Transverse colon (tissue), 4 donors: ENCODE measurements at regions not wholly inside any gene's neighbourhood (a gene's known extent, or its start where the extent isn't known, plus 50 kb on each side); places are given as distances from the start of the nearest gene placed in this dataset.

Source experiments
- EP300 ChIP-seq: sonication (generic); formaldehyde crosslinking; IDR thresholded peaks from one replicate; pipeline ENCODE4 v1.6.1; 2017; ENCODE audit warnings: antibody characterized with exemption, low read depth
- POLR2A ChIP-seq: fragments of 450-650 bp; IDR thresholded peaks from one replicate; pipeline ENCODE4 v1.6.1; 2016; ENCODE audit warnings: antibody characterized with exemption, mild to moderate bottlenecking, moderate library complexity
- POLR2AphosphoS5 ChIP-seq, 3 donors: sonication (generic); formaldehyde crosslinking; IDR thresholded peaks; one replicate each; pipeline ENCODE4 v1.6.1; 2016; ENCODE audit warnings: antibody characterized with exemption in 3 of 3
- TF ChIP-seq, protein P1 (sequence below), 5 experiments: fragments of 200-600 bp in 3 of 5; fragments of 450-650 bp in 2 of 5; sonication (generic) in 3 of 5; IDR thresholded peaks; 1 replicate in 2 of 5; 2 replicates in 3 of 5; pipeline ENCODE4 v1.5.1; 2016 to 2017; ENCODE audit warnings: antibody characterized with exemption in 5 of 5, inconsistent platforms in 3 of 5, mild to moderate bottlenecking in 2 of 5, moderate library complexity in 1 of 5

DNA sequence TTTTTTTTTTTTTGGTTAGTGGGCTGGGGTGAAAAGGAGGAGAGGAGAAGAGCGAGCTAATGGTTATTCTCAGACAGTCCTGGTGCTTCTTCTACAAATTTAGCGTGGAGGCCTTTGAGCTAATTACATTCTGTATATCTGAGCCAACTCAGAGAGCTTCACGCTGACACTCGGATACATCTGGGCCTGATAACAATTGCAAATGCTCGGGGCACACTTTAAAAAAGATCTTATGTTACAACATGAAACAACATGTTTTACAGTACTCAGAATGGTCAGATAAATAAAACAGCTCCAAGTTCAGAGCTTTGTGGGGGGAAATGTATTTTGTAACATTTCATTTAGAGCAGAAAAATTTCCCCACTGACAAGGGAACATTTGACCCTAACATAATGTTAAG lies 966.9 kb upstream of the NR2F2 start:
- TF ChIP-seq POLR2AphosphoS5 (IDR thresholded peaks at IDR 0.05) (no peak), POLR2A (no peak), EP300 (no peak)
- TF ChIP-seq, protein P1, sequence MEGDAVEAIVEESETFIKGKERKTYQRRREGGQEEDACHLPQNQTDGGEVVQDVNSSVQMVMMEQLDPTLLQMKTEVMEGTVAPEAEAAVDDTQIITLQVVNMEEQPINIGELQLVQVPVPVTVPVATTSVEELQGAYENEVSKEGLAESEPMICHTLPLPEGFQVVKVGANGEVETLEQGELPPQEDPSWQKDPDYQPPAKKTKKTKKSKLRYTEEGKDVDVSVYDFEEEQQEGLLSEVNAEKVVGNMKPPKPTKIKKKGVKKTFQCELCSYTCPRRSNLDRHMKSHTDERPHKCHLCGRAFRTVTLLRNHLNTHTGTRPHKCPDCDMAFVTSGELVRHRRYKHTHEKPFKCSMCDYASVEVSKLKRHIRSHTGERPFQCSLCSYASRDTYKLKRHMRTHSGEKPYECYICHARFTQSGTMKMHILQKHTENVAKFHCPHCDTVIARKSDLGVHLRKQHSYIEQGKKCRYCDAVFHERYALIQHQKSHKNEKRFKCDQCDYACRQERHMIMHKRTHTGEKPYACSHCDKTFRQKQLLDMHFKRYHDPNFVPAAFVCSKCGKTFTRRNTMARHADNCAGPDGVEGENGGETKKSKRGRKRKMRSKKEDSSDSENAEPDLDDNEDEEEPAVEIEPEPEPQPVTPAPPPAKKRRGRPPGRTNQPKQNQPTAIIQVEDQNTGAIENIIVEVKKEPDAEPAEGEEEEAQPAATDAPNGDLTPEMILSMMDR (IDR thresholded peaks at IDR 0.05): no peak
